ENCODE measurements at regions not wholly inside any gene's neighbourhood (a gene's known extent, or its start where the extent isn't known, plus 50 kb on each side); places are given as distances from the start of the nearest gene placed in this dataset.

- TF ChIP-seq POLR2AphosphoS5 (IDR thresholded peaks at IDR 0.05; ENCODE audit: low read depth, low read length) (no peak), POLR2A (IDR thresholded peaks at IDR 0.05; ENCODE audit: control extremely low read depth in 1 of 2, low read depth in 2 of 2, low read length in 2 of 2) (no peak), BCL11A (IDR thresholded peaks at IDR 0.05; ENCODE audit: low read depth in 2 of 2, low read length in 2 of 2) (no peak), RNF2 (IDR thresholded peaks at IDR 0.05; ENCODE audit: borderline replicate concordance, low read depth, low read length, missing control alignments, poor library complexity, severe bottlenecking) (no peak), ZNF274 (IDR thresholded peaks at IDR 0.05; ENCODE audit: borderline replicate concordance, extremely low read depth, low read length) (no peak), TCF12 (IDR thresholded peaks at IDR 0.05; ENCODE audit: low read depth, low read length) (no peak), CTCF (IDR thresholded peaks at IDR 0.05; ENCODE audit: control extremely low read depth in 1 of 3, insufficient read depth in 1 of 3, low read depth in 1 of 3, low read length in 3 of 3) (no peak), GABPA (IDR thresholded peaks at IDR 0.05; ENCODE audit: borderline replicate concordance, insufficient read depth, low read length) (no peak), BACH1 (IDR thresholded peaks at IDR 0.05; ENCODE audit: low read length) (no peak)
Measured at GRCh38 chr6:81451787-81452186, 300.7 kb downstream of the TENT5A start.

Data from H1 (cell line).